GM10266 (cell line): ENCODE measurements at regions not wholly inside any gene's neighbourhood (a gene's known extent, or its start where the extent isn't known, plus 50 kb on each side); places are given as distances from the start of the nearest gene placed in this dataset.
"Not testable (repeated sequence)": the region's sequence is repeated elsewhere in the genome, so short reads cannot be mapped to it uniquely, and the experiment has no call there.

Experiments
- DNase-seq: peaks from one replicate; pipeline ENCODE4 v3.0.0; 2012; ENCODE audit errors: extremely low spot score
- CTCF ChIP-seq: IDR thresholded peaks from 2 replicates; pipeline ENCODE4 v1.5.1; 2012; ENCODE audit warnings: mild to moderate bottlenecking, low read depth; ENCODE audit not compliant: control insufficient read depth, insufficient read depth; ENCODE audit errors: missing control alignments

GRCh38 chr18:46179306-46179705 lies 75.1 kb downstream of the HAUS1 start:
- no peak for TF ChIP-seq CTCF
- DNase-seq, result no peak

GRCh38 chr18:46182633-46183358 lies 78.6 kb downstream of the HAUS1 start:
- no peak for TF ChIP-seq CTCF
- no peak for DNase-seq

- DNase-seq, result not testable (repeated sequence)
Measured at GRCh38 chr18:46184296-46184695, 80.1 kb downstream of the HAUS1 start.

GRCh38 chr18:46184727-46185126 lies 80.5 kb downstream of the HAUS1 start:
- no peak for TF ChIP-seq CTCF
- no peak for DNase-seq

- no peak for DNase-seq
- TF ChIP-seq CTCF, result no peak
Measured at GRCh38 chr18:46190667-46191066, 86.5 kb downstream of the HAUS1 start.

- no peak for TF ChIP-seq CTCF
- no peak for DNase-seq
Measured at GRCh38 chr18:46196627-46197243, 92.5 kb downstream of the HAUS1 start.

GRCh38 chr18:46199515-46200147 lies 95.4 kb downstream of the HAUS1 start:
- no peak for TF ChIP-seq CTCF
- DNase-seq, result no peak

GRCh38 chr18:46200178-46201055 lies 96.2 kb downstream of the HAUS1 start:
- not testable (repeated sequence) for DNase-seq
